Neural cell (in vitro differentiated cells): ENCODE measurements at regions not wholly inside any gene's neighbourhood (a gene's known extent, or its start where the extent isn't known, plus 50 kb on each side); places are given as distances from the start of the nearest gene placed in this dataset.

Experiments
- H2AFZ ChIP-seq: fragments of 200-600, 300-800 bp; sonication (generic), shearing (Covaris generic); 2 replicates; pipeline ENCODE4 v1.6.0; 2014; ENCODE audit warnings: low read depth, mild to moderate bottlenecking, antibody characterized with exemption, low read length, moderate library complexity
- H3F3A ChIP-seq: fragments of 200-600 bp; shearing (Covaris generic); 2 replicates; pipeline ENCODE4 v1.6.1; 2016; ENCODE audit warnings: mild to moderate bottlenecking, moderate library complexity, mixed read lengths, antibody characterized with exemption, low read length; ENCODE audit not compliant: insufficient read depth, poor library complexity, severe bottlenecking
- H3K27ac ChIP-seq: fragments of 200-600, 300-800 bp; sonication (generic), shearing (Covaris generic); 2 replicates; pipeline ENCODE4 v1.5.1; 2014; ENCODE audit warnings: mild to moderate bottlenecking, low read length, moderate library complexity
- H3K27me3 ChIP-seq: fragments of 300-800, 200-600 bp; sonication (generic), shearing (Covaris generic); 2 replicates; pipeline ENCODE4 v1.6.0; 2014; ENCODE audit warnings: mild to moderate bottlenecking, low read depth, low read length, moderate library complexity; ENCODE audit not compliant: insufficient read depth
- H3K36me3 ChIP-seq: fragments of 300-800, 200-600 bp; sonication (generic), shearing (Covaris generic); 2 replicates; pipeline ENCODE4 v1.5.1; 2014; ENCODE audit warnings: mild to moderate bottlenecking, antibody characterized with exemption, low read length, moderate library complexity; ENCODE audit not compliant: insufficient read depth
- H3K4me2 ChIP-seq: fragments of 300-800, 200-600 bp; sonication (generic), shearing (Covaris generic); 2 replicates; pipeline ENCODE4 v1.6.0; 2014; ENCODE audit warnings: mild to moderate bottlenecking, low read length
- H3K4me3 ChIP-seq: fragments of 300-800, 200-600 bp; sonication (generic), shearing (Covaris generic); 2 replicates; pipeline ENCODE4 v1.5.1; 2014; ENCODE audit warnings: mild to moderate bottlenecking, low read length, moderate library complexity
- H3K79me2 ChIP-seq: fragments of 200-600 bp; shearing (Covaris generic); replicated peaks from 2 replicates; pipeline ENCODE4 v1.6.0; 2014; ENCODE audit warnings: mild to moderate bottlenecking, low read length, moderate library complexity; ENCODE audit not compliant: insufficient read depth
- H3K9ac ChIP-seq: fragments of 300-800, 200-600 bp; sonication (generic), shearing (Covaris generic); 2 replicates; pipeline ENCODE4 v1.6.1; 2016; ENCODE audit warnings: mild to moderate bottlenecking, low read length, mixed read lengths
- H3K9me2 ChIP-seq: fragments of 200-600 bp; shearing (Covaris generic); 2 replicates; pipeline ENCODE4 v1.6.1; 2016; ENCODE audit warnings: mild to moderate bottlenecking, low read length, mixed read lengths; ENCODE audit not compliant: insufficient read depth
- H3K9me3 ChIP-seq: fragments of 200-600, 300-800 bp; sonication (generic), shearing (Covaris generic); 2 replicates; pipeline ENCODE4 v1.6.1; 2016; ENCODE audit warnings: mild to moderate bottlenecking, mixed run types, low read length, moderate library complexity, mixed read lengths
- H4K20me1 ChIP-seq: fragments of 200-600 bp; shearing (Covaris generic); 2 replicates; pipeline ENCODE4 v1.6.1; 2016; ENCODE audit warnings: mild to moderate bottlenecking, mixed run types; ENCODE audit not compliant: insufficient read depth
- CTCF ChIP-seq: fragments of 450-650 bp; IDR thresholded peaks from 2 replicates; pipeline ENCODE4 v1.5.1; 2014; ENCODE audit warnings: antibody characterized with exemption, mild to moderate bottlenecking, moderate library complexity; ENCODE audit not compliant: poor library complexity, severe bottlenecking
- EP300 ChIP-seq: fragments of 450-650 bp; conservative IDR thresholded peaks from 2 replicates; pipeline ENCODE4 v1.6.1; 2014; ENCODE audit warnings: antibody characterized with exemption, mild to moderate bottlenecking, moderate library complexity; ENCODE audit not compliant: poor library complexity, severe bottlenecking
- EZH2 ChIP-seq: fragments of 200-600, 300-800 bp; shearing (Covaris generic), sonication (generic); IDR thresholded peaks from 2 replicates; pipeline ENCODE4 v1.6.1; 2014; ENCODE audit warnings: antibody characterized with exemption, low read length, borderline replicate concordance, mild to moderate bottlenecking; ENCODE audit not compliant: insufficient read depth, poor library complexity, severe bottlenecking
- MXI1 ChIP-seq: fragments of 450-650 bp; conservative IDR thresholded peaks from 2 replicates; pipeline ENCODE4 v1.6.1; 2014; ENCODE audit warnings: antibody characterized with exemption, mild to moderate bottlenecking; ENCODE audit not compliant: poor library complexity, severe bottlenecking
- POLR2AphosphoS5 ChIP-seq: IDR thresholded peaks from 2 replicates; pipeline ENCODE4 v1.6.1; 2012
- RAD21 ChIP-seq: fragments of 450-650 bp; conservative IDR thresholded peaks from 2 replicates; pipeline ENCODE4 v1.6.1; 2014; ENCODE audit warnings: antibody characterized with exemption, mild to moderate bottlenecking, moderate library complexity
- REST ChIP-seq: IDR thresholded peaks from 2 replicates; pipeline ENCODE4 v1.6.1; 2012; ENCODE audit warnings: borderline replicate concordance
- SMC3 ChIP-seq: fragments of 450-650 bp; conservative IDR thresholded peaks from 2 replicates; pipeline ENCODE4 v1.6.1; 2014; ENCODE audit warnings: antibody characterized with exemption, mild to moderate bottlenecking, moderate library complexity; ENCODE audit not compliant: poor library complexity
- TAF1 ChIP-seq: IDR thresholded peaks from 2 replicates; pipeline ENCODE4 v1.6.1; 2012; ENCODE audit warnings: low read depth

- TF ChIP-seq RAD21 = no peak
- TF ChIP-seq POLR2AphosphoS5 = no peak
- TF ChIP-seq EZH2 = no peak
- Histone ChIP-seq H3K9me2 (no peaks in the 10 kb centered on the region), H3K4me3 (no peak overlapping the region), H3K4me2 (no peak overlapping the region), H2AFZ (no peak overlapping the region), H3K9ac (no peak overlapping the region), H3K36me3 (no peaks in the 10 kb centered on the region), H3K27me3 (no peaks in the 10 kb centered on the region), H3K79me2 (no peaks in the 10 kb centered on the region), H3K9me3 (no peaks in the 10 kb centered on the region), H3F3A (no peaks in the 10 kb centered on the region), H3K27ac (no peak overlapping the region), H4K20me1 (no peaks in the 10 kb centered on the region)
Measured at GRCh38 chr5:158368686-158369085, 509.7 kb upstream of the CLINT1 start.

- H4K20me1 ChIP-seq = no peaks in the 10 kb centered on the region
- no peak overlapping the region for H3K4me3 ChIP-seq
- H3K9me3 ChIP-seq = no peaks in the 10 kb centered on the region
- H3K36me3 ChIP-seq = no peaks in the 10 kb centered on the region
- no peaks in the 10 kb centered on the region for H3F3A ChIP-seq
- no peaks in the 10 kb centered on the region for H3K9me2 ChIP-seq
- TF ChIP-seq RAD21 (no peak), POLR2AphosphoS5 (no peak), REST (no peak), CTCF (no peak), TAF1 (no peak), MXI1 (no peak), EP300 (no peak)
- H2AFZ ChIP-seq = no peak overlapping the region
- no peak overlapping the region for H3K27ac ChIP-seq
- no peaks in the 10 kb centered on the region for H3K79me2 ChIP-seq
- no peak overlapping the region for H3K4me2 ChIP-seq
- no peaks in the 10 kb centered on the region for H3K27me3 ChIP-seq
- H3K9ac ChIP-seq = no peak overlapping the region
Measured at GRCh38 chr5:158364367-158364766, 505.4 kb upstream of the CLINT1 start.

GRCh38 chr5:158354958-158355357 lies 496.0 kb upstream of the CLINT1 start:
- no peak for TF ChIP-seq RAD21
- TF ChIP-seq TAF1 = no peak
- no peak for TF ChIP-seq SMC3
- TF ChIP-seq MXI1 = no peak
- TF ChIP-seq EP300 = no peak
- TF ChIP-seq POLR2AphosphoS5 = no peak
- no peak for TF ChIP-seq CTCF
- no peak for TF ChIP-seq EZH2
- TF ChIP-seq REST = no peak
- Histone ChIP-seq H3K27ac (no peak overlapping the region), H2AFZ (no peak overlapping the region), H3K9me3 (no peaks in the 10 kb centered on the region), H3K36me3 (no peaks in the 10 kb centered on the region), H3K4me3 (no peak overlapping the region), H3K27me3 (no peaks in the 10 kb centered on the region), H4K20me1 (no peaks in the 10 kb centered on the region), H3K79me2 (no peaks in the 10 kb centered on the region), H3F3A (no peaks in the 10 kb centered on the region), H3K4me2 (no peak overlapping the region), H3K9me2 (no peaks in the 10 kb centered on the region), H3K9ac (no peak overlapping the region)
